ENCODE measurements at regions not wholly inside any gene's neighbourhood (a gene's known extent, or its start where the extent isn't known, plus 50 kb on each side); places are given as distances from the start of the nearest gene placed in this dataset.

DNA sequence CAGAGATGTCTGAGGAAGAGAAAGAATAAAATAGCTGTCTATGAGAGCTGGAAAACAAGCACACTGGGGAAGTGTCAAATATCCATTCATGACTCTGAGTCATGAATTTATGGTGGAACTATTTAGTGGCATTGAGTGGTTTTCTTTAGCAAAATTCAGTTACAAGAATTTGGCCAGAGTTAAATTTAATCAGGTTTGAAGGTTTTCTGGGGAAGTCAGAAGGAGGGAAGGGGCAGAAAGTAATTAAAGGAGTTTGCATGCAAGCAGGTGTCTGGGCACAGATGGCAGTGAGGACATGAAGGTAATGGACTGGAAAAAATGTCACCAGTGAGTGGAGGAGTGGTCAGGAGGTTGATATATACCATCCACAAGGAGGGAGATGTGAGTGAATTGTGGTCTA, 121.9 kb upstream of the IVNS1ABP start:
- TF ChIP-seq POLR2A (IDR thresholded peaks at IDR 0.05), result no peak
- TF ChIP-seq, protein P1, sequence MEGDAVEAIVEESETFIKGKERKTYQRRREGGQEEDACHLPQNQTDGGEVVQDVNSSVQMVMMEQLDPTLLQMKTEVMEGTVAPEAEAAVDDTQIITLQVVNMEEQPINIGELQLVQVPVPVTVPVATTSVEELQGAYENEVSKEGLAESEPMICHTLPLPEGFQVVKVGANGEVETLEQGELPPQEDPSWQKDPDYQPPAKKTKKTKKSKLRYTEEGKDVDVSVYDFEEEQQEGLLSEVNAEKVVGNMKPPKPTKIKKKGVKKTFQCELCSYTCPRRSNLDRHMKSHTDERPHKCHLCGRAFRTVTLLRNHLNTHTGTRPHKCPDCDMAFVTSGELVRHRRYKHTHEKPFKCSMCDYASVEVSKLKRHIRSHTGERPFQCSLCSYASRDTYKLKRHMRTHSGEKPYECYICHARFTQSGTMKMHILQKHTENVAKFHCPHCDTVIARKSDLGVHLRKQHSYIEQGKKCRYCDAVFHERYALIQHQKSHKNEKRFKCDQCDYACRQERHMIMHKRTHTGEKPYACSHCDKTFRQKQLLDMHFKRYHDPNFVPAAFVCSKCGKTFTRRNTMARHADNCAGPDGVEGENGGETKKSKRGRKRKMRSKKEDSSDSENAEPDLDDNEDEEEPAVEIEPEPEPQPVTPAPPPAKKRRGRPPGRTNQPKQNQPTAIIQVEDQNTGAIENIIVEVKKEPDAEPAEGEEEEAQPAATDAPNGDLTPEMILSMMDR (IDR thresholded peaks at IDR 0.05), result no peak
